SU-DHL-6 (cell line): ENCODE measurements at regions not wholly inside any gene's neighbourhood (a gene's known extent, or its start where the extent isn't known, plus 50 kb on each side); places are given as distances from the start of the nearest gene placed in this dataset.

Source experiments
- H2AFZ ChIP-seq: fragments of 200-600 bp; sonication (generic); 2 replicates; pipeline ENCODE4 v1.6.1; 2014; ENCODE audit warnings: low read depth, mild to moderate bottlenecking, moderate library complexity, mixed read lengths, antibody characterized with exemption, low read length; ENCODE audit not compliant: severe bottlenecking
- H3F3A ChIP-seq: fragments of 200-600 bp; shearing (Covaris generic); 2 replicates; pipeline ENCODE4 v1.6.0; 2016; ENCODE audit warnings: antibody characterized with exemption, mild to moderate bottlenecking; ENCODE audit not compliant: insufficient read depth
- H3K27ac ChIP-seq: fragments of 200-600 bp; sonication (generic); 2 replicates; pipeline ENCODE4 v1.5.1; 2016; ENCODE audit warnings: low read depth, mild to moderate bottlenecking, low read length, moderate library complexity, mixed read lengths
- H3K27me3 ChIP-seq: fragments of 200-600 bp; sonication (generic), shearing (Covaris generic); 2 replicates; pipeline ENCODE4 v1.6.0; 2014; ENCODE audit warnings: mild to moderate bottlenecking, low read length
- H3K36me3 ChIP-seq: fragments of 200-600 bp; sonication (generic); 2 replicates; pipeline ENCODE4 v1.6.1; 2014; ENCODE audit warnings: mild to moderate bottlenecking, low read length, mixed read lengths
- H3K4me2 ChIP-seq: fragments of 300-600, 200-600 bp; shearing (Covaris generic), sonication (generic); 2 replicates; pipeline ENCODE4 v1.6.0; 2014; ENCODE audit warnings: low read length, low read depth, mild to moderate bottlenecking; ENCODE audit not compliant: poor library complexity, severe bottlenecking
- H3K4me3 ChIP-seq: fragments of 200-600 bp; sonication (generic); 2 replicates; pipeline ENCODE4 v1.5.1; 2014; ENCODE audit warnings: antibody characterized with exemption, low read length, mild to moderate bottlenecking, mixed read lengths; ENCODE audit not compliant: insufficient read depth, poor library complexity, severe bottlenecking
- H3K79me2 ChIP-seq: fragments of 200-600 bp; sonication (generic); 2 replicates; pipeline ENCODE4 v1.6.1; 2014; ENCODE audit warnings: mild to moderate bottlenecking, low read length, moderate library complexity; ENCODE audit not compliant: insufficient read depth
- H3K9ac ChIP-seq: fragments of 200-600 bp; sonication (generic); 2 replicates; pipeline ENCODE4 v1.7.0; 2014; ENCODE audit warnings: mild to moderate bottlenecking, low read length
- H3K9me2 ChIP-seq: fragments of 200-600 bp; sonication (generic); replicated peaks from 2 replicates; pipeline ENCODE4 v1.6.1; 2014; ENCODE audit warnings: low read length; ENCODE audit not compliant: insufficient read depth
- H3K9me3 ChIP-seq: fragments of 200-600 bp; sonication (generic); 2 replicates; pipeline ENCODE4 v1.6.1; 2014; ENCODE audit warnings: low read length, mixed read lengths; ENCODE audit not compliant: insufficient read depth
- H4K20me1 ChIP-seq: fragments of 200-600 bp; sonication (generic); 2 replicates; pipeline ENCODE4 v1.6.1; 2014; ENCODE audit warnings: low read depth, mild to moderate bottlenecking, antibody characterized with exemption, low read length, moderate library complexity, mixed read lengths
- CTCF ChIP-seq: fragments of 200-600 bp; sonication (generic); IDR thresholded peaks from one replicate; pipeline ENCODE4 v1.5.1; 2017; ENCODE audit warnings: antibody characterized with exemption, mild to moderate bottlenecking, low read length, moderate library complexity; ENCODE audit not compliant: insufficient read depth, poor library complexity, severe bottlenecking
- EZH2phosphoT487 ChIP-seq: fragments of 200-600 bp; sonication (generic), shearing (Covaris generic); conservative IDR thresholded peaks from 2 replicates; pipeline ENCODE4 v1.6.1; 2018; ENCODE audit warnings: mild to moderate bottlenecking, antibody characterized with exemption, low read length, moderate library complexity, mixed read lengths

DNA sequence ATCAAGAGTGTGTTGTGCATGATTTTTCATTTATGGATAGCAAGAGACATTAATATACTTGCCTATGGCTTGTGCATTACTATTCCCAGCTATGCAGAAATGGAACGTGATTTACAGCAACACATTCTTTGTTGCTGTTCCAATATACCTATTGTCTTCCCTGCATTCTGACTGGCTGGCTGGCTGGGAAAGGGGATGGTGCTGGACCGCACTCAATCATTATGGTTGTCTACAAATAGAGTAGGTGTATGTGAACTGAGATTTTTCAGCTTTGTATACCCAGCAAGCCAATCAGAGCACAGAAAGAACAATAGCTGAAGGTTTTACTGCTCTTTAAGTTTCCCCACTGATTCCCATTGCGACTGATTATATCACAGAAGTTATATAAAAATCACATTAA lies 167.5 kb downstream of the ATG4C start:
- no peaks in the 10 kb centered on the region for H3K36me3 ChIP-seq
- no peak overlapping the region for H3K9ac ChIP-seq
- no peaks in the 10 kb centered on the region for H3F3A ChIP-seq
- no peak overlapping the region for H3K27ac ChIP-seq
- no peaks in the 10 kb centered on the region for H3K9me3 ChIP-seq
- no peaks in the 10 kb centered on the region for H3K27me3 ChIP-seq
- H2AFZ ChIP-seq: no peak overlapping the region
- no peaks in the 10 kb centered on the region for H4K20me1 ChIP-seq
- no peaks in the 10 kb centered on the region for H3K79me2 ChIP-seq
- TF ChIP-seq CTCF: no peak
- TF ChIP-seq EZH2phosphoT487: no peak
- H3K9me2 ChIP-seq: no peaks in the 10 kb centered on the region
- H3K4me2 ChIP-seq: no peak overlapping the region
- no peak overlapping the region for H3K4me3 ChIP-seq

GRCh38 chr1:62952596-62952995 lies 168.7 kb downstream of the ATG4C start:
- Histone ChIP-seq H3K4me3 (no peak overlapping the region), H3F3A (no peaks in the 10 kb centered on the region), H4K20me1 (no peaks in the 10 kb centered on the region), H3K79me2 (no peaks in the 10 kb centered on the region), H3K9me3 (no peaks in the 10 kb centered on the region), H3K9ac (no peak overlapping the region), H3K36me3 (no peaks in the 10 kb centered on the region), H3K27ac (no peak overlapping the region), H3K4me2 (no peak overlapping the region), H3K27me3 (no peaks in the 10 kb centered on the region), H3K9me2 (no peaks in the 10 kb centered on the region), H2AFZ (no peak overlapping the region)
- TF ChIP-seq CTCF: no peak
- no peak for TF ChIP-seq EZH2phosphoT487

DNA sequence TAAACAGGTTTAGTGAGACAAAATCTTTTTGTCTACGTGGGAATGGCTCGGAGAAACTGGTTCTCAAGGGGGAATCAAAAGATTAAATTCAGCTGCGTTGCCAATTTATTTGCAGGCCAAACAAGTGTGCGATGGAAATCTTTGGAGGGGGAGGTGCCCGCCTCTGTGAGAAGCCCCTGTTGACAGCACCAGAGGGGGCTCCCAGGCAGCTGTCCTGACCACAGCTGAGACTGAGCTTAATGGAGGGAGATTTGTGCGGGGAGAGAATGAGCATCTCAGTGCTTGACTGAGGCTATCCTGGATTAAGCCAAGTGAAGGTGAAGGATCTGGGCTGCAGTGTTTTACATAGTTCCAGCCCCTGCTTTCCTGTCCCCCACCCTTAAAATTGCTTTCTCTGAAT lies 169.7 kb downstream of the ATG4C start:
- no peak overlapping the region for H2AFZ ChIP-seq

More for the DNA sequence above, 169.7 kb downstream of the ATG4C start:
- Histone ChIP-seq H3K27me3 (no peaks in the 10 kb centered on the region), H3K27ac (no peak overlapping the region), H4K20me1 (no peaks in the 10 kb centered on the region), H3K79me2 (no peaks in the 10 kb centered on the region), H3F3A (no peaks in the 10 kb centered on the region), H3K9ac (no peak overlapping the region), H3K4me2 (no peak overlapping the region), H3K9me2 (no peaks in the 10 kb centered on the region), H3K4me3 (no peak overlapping the region), H3K9me3 (no peaks in the 10 kb centered on the region), H3K36me3 (no peaks in the 10 kb centered on the region)
- TF ChIP-seq CTCF (no peak), EZH2phosphoT487 (no peak)
